ENCODE measurements at regions not wholly inside any gene's neighbourhood (a gene's known extent, or its start where the extent isn't known, plus 50 kb on each side); places are given as distances from the start of the nearest gene placed in this dataset.

DNA sequence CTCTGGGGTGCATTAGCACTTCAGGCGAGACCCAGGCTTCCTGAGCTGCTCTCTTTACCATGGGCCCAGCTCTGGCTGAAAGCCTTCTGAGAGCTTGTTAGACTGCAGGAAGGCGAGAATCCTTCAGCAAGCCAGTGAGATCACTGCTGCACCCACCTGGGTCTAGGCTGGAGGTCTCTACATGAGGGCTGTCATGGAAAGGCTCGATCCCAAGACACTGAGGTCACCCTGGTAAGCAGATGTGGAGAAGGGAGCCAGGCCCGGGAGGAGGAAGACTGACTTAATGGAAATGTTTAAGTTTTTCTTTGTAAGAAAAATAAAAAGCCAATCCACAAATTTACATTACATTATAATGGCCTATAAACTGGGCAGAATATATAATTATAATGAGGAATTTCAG lies 684.5 kb downstream of the TNS3 start:
- TF ChIP-seq CTCF (IDR thresholded peaks at IDR 0.05; ENCODE audit: low read depth, low read length) = no peak
- H3K4me3 ChIP-seq (replicated peaks in 1 of 2; ENCODE audit: low read depth in 2 of 2, low read length in 2 of 2) = no peak overlapping the region
- DNase-seq (ENCODE audit: low read depth in 2 of 2) = no peak

- TF ChIP-seq CTCF (IDR thresholded peaks at IDR 0.05; ENCODE audit: low read depth, low read length) = no peak
These were observed 695.1 kb downstream of the TNS3 start for GRCh38 chr7:46886669-46887374.

GRCh38 chr7:46885167-46885566 lies 696.7 kb downstream of the TNS3 start:
- H3K4me3 ChIP-seq (replicated peaks in 1 of 2; ENCODE audit: low read depth in 2 of 2, low read length in 2 of 2) = no peak overlapping the region
- no peak for DNase-seq (ENCODE audit: low read depth in 2 of 2)
- TF ChIP-seq CTCF (IDR thresholded peaks at IDR 0.05; ENCODE audit: low read depth, low read length) = no peak

More at GRCh38 chr7:46886669-46887374, 695.1 kb downstream of the TNS3 start:
- no peak for DNase-seq (ENCODE audit: low read depth in 2 of 2)
- H3K4me3 ChIP-seq (replicated peaks in 1 of 2; ENCODE audit: low read depth in 2 of 2, low read length in 2 of 2) = no peak overlapping the region

DNA sequence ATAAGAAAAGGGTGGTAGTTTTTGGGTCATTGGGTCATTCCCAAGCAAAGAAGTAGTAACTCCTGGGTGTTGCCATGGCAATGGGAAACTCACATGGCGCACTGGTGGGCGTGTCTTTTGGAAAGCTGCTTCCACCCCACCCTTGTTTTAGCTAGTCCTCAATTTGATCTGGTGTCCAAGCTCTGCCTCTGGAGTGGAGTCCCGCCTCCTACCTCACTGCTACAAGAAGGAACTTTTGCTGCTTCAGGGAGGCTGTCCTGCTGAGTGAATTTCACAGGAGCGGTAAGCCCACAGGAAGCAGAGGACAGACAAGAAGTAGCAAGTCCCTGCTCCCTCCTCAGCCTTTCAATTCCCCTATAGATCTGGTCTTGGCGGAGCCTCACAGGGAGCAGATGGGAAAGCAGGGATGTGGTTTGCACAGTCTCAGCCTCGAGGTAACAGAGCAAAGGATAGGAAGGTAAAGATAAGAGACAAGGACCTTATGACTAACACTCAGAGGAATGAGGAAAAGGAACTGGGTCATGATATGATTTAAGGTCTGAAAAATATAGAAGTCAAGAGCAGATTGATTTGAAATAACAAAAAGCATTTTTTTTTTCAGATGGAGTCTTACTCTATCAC lies 700.3 kb downstream of the TNS3 start:
- DNase-seq (ENCODE audit: low read depth in 2 of 2) = no peak
- no peak for TF ChIP-seq CTCF (IDR thresholded peaks at IDR 0.05; ENCODE audit: low read depth, low read length)
- H3K4me3 ChIP-seq (replicated peaks in 1 of 2; ENCODE audit: low read depth in 2 of 2, low read length in 2 of 2) = no peak overlapping the region

DNA sequence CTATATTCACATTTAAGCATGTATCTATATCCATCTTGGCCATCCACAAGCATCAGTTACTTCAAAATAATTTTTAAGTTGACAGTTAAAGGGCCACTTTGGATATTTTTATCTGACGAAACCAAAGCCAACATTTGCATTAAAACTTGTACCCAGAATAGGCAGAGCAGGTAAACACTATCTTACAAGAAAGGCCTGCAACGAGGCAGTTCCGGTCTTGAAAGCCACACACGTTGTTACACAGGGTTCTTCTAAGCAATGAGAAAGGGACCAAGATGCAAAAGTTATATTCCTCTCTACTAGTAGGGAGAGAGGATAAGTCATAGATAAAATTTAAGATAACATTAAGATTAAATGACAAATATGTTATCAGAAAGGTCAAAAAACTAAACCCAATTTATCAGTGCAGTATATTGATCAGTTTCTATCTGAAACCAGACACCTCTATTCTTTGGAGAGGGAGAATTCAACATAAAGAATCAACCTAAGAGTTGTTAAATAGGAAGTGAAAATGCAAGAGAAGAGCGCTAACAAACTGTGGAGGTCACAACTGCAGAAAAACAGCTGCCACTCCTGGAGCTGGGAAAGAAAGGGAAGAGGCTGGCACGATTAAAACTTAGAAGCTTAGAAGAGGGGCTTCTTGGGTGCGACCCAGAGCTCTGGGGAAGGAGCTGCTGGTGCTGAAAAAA lies 701.3 kb downstream of the TNS3 start:
- TF ChIP-seq CTCF (IDR thresholded peaks at IDR 0.05; ENCODE audit: low read depth, low read length) = no peak
- DNase-seq (ENCODE audit: low read depth in 2 of 2) = no peak
- no peak overlapping the region for H3K4me3 ChIP-seq (replicated peaks in 1 of 2; ENCODE audit: low read depth in 2 of 2, low read length in 2 of 2)

DNA sequence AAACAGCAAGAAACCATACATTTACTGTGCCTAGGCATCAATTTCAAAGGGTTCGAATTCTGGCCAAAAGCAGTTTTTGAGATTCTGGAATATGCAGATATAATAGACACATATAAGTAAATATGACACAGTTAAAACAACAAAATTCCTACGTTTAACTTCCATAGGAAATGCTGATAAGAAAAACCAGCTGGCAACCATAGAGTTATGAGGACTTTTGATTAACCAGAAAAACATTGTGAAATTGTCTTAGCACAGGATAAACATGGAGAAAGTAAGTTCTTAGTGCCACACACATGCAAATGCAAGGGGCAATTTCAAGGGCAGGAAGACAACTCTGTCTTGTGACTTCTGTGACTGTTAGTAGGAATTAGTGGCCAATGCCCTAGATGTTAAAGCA lies 702.1 kb downstream of the TNS3 start:
- DNase-seq (ENCODE audit: low read depth in 2 of 2) = peak; percentile 9 to 67
- no peak overlapping the region for H3K4me3 ChIP-seq (replicated peaks in 1 of 2; ENCODE audit: low read depth in 2 of 2, low read length in 2 of 2)
- no peak for TF ChIP-seq CTCF (IDR thresholded peaks at IDR 0.05; ENCODE audit: low read depth, low read length)
